HG03521 (cell line): ENCODE measurements at regions not wholly inside any gene's neighbourhood (a gene's known extent, or its start where the extent isn't known, plus 50 kb on each side); places are given as distances from the start of the nearest gene placed in this dataset.
"Not testable (repeated sequence)": the region's sequence is repeated elsewhere in the genome, so short reads cannot be mapped to it uniquely, and the experiment has no call there.

Experiments
- ATAC-seq: cut with Tn5 transposase; IDR thresholded peaks from one replicate; pipeline ENCODE4 v1.9.1; 2021; ENCODE audit warnings: mild to moderate bottlenecking, moderate library complexity; ENCODE audit not compliant: unreplicated experiment

DNA sequence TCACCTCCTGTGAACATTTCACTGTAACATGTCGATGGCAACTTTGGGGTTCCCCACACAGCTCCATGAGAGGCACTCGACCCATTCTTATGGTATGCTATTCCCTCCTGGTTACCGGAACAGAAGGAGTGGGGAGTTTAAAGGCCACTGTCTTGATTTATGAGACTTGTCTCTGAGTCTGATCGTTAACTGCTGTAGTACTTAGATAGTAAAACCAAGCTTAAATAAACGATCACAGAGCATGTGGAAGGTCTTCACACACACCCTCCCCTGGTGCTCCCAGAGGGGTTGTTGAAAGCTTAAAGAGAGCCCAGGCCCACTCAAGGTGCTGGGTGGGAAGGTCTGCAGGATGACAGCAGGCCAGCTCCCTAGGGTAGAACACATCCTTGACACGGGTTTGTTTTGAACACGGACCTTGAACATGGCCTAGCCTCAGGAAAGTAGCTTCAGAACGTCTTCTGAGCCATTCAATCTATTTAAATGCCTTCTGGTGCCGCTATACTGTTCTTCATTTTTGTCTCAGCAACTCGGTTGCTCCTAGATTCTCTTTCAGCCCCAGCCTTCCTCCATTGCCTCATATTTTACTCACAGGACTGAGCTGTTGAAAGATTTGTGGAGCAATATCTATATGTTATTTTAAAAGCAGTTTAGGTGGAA is 335.3 kb downstream of the FGFR2 start:
- no peak for ATAC-seq

DNA sequence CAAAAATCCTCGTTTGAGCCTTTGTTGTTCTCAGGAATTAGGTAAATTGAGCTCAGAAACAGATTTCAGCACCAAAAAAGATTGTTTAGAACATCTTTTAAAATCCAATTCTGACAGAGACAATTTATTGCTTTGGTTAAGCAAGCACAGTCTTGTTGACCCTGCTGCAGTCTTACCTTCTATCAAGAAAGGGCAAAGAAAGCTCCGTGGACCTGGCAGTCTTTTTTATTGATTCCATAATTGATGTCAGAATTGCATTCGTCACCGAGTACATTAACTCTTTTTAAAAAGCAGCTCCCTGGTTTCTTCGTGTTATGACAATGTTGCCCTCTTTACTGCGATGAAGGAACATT is 334.8 kb downstream of the FGFR2 start:
- ATAC-seq, result no peak

DNA sequence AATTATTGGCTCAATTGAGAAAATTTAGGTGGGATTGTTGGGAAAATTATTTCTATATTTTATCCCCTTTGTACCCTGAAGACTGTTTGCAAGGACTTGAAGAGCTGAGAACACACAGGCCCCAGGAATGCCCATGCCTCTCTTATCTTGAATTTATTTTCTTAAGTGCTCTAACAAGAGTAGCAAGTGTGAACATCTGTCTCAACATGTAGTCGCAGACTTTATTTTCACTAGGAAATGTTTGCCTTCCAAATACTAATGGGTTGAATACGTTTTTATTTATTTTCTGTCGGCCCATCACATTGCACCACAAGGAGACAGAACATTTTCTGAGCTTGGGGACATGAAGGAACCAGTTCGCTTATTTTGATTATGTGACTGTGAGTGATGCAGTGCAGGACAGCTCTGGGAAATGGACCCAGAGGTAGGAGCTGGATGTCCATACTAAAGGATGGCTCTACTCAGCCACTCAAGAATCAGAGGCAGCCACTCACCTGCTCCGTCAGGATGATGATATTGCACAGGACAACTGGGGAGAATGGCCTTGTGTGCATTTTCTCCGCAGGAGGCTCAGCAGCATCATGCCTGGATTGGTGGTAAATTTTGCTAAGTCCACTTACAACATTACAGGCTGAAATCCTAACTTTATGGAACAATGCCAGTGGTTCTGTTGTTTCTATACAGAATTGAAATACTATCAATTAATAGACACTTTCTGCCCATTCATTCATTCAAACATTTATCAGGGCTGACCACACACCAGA is 332.7 kb downstream of the FGFR2 start:
- ATAC-seq, result no peak

DNA sequence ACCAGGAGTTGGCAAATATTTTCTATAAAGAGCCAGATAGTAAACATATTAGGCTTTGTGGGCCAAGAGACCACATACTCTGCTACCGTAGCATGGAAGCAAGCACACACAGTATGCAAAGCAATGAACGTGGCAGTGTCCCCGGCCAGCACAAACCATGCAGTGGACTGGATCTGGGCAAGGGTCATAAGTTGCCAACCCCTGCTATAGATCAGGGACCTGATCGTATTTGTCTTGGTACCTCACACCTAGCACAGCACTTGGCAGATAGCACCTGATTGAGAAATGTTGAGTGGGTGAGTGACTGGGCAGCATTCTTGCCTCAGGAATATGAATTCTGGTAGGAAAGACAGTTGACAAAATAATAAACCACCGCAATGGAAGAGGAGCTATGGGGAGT is 331.9 kb downstream of the FGFR2 start:
- no peak for ATAC-seq

DNA sequence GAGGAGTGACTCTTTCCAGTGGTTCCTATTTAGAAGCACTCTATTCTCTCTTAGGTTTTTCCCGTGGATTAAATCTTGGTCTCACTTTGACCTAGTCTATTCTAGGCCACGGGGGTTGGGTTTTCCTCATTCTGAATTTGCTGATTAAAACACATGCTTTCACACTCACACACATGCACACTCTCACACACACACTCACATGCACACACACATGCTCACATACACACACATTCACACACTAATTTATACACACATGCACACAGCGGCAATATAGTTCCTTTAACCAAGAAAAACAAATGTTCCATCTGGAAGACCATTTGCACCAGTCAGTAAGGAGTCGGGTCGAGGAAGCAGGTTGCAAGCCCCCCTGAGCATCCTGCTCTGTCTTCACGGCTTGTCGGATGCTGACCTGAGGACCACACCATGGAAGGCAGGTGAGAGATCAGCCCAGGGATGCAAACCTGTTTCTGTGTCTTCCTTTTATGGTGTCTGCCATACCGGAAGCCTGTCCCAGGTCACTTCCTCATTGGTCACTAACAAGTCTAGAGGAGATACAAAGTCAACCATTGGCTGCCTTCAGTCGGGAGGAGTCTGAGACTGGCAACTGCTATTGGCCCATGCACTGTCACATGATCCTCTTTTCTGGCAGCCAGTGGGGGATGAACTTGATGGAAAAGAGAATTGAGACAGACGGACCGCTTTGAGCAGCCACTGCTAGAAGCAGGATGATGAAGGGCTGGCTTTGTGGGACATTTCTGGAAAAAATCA is 330.8 kb downstream of the FGFR2 start:
- ATAC-seq, result no peak

DNA sequence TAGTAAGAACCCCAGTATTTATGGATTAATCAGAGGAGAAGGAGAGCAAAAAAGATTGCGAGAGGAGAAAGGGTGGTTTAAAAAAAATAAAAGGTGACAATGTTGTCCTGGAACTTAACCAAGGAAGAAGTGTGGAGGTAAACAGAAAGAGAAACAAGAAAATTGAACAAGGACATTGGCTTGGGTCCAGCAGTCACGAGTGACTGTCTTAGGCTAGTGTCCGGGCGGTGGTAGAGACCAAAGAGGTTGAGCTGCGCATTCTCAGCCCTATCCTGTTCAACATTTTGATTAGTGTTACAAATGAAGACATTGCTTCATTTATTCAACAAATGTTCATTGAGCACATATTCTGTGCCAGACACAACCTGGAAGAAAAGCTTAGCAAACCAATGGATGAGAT is 329.9 kb downstream of the FGFR2 start:
- no peak for ATAC-seq

DNA sequence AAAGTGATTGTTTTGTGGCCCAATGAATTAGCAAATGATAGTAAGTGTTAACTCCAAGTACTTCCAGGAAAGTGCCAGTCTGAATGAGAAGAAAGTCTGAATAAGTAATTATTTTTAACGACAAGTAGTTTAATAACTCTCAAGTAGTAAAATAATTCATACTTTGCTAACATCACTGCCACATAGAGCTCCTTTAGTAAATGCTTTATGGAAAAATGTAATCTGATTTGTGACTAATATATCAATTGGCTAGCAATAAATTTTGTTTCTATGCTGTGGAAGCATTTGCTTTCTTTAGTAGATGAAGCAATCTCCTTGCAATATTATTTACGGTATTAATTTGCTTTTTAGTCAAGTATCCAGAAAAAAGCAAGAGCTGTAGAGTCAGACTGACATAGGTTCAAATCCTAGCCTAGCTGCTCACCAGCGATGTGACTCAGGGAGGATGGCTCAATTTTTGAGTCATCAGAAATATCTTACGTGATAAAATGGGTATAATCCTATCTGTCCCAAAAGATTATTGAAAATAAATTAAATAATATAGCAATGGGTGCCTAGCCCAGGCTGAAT is 329.3 kb downstream of the FGFR2 start:
- no peak for ATAC-seq

DNA sequence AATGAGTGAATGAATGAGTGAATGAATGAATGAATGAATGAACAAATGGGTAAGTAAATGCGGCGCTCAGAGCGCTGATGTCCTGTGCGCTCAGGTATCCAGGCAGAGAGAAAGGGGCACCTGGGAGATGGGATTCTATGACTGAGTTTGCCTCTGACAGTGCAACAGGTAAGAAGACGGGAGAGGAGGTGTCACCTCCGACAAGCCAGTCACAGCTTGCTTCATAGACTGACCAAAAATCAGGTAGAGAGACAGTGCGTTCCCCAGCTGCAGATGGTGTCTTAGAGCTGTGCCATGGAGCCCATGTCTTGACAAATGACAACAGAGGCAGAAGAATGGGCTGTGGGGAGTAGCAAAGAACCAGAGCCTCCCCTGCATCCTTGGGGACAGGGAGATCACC is 327.3 kb downstream of the FGFR2 start:
- no peak for ATAC-seq

DNA sequence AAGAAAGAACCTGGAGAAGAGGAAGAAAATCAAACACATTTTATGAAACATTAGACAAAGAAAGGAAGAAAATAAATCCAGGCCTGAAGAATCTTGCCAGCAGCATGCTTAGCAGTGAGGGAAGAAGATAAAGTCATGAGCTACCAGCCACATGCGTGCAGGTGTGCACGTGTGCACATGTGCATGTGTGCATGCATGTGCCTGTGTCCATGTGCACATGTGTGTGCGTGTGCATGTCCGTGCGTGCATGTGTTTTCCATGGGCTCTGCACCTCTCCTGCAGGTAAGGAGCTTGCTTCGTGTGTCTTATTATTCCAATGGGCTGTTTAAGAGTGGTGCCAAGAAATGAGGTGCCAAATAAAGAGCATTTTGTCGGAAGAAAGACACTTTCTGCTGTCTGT is 322.2 kb downstream of the FGFR2 start:
- no peak for ATAC-seq

DNA sequence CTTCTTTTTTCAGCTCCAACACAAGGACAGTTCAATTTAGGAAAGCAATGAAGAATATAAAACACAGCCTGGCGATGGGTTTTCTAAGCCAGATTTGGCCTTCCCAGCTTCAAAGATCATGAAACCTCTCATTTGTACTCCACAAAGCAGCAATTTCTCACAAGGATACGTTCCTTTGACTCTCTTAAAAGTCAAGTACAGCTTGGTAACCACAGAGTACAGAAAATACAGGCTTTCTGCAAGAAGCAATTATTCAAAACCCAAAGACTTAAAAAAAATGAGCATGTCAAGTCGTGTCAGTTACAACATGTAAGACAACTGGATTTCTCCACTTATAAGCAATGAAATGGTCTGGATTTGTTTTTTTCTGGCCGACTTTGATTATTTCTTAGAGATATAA is 321.4 kb downstream of the FGFR2 start:
- ATAC-seq, result no peak

DNA sequence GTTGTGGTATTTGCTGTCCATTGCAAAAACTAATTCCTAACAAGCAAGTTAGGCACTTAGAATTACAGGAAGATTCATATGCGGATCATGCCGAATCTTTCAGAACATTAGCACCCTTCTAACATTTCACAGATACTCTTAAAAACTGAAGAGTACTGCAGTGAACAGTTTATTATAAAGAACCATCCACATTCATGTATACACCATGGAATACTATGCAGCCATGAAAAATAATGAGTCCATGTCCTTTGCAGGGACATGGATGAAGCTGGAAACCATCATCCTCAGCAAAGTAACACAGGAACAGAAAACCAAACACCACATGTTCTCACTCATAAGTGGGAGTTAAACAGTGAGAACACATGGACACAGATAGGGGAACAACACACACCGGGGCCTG is 319.9 kb downstream of the FGFR2 start:
- ATAC-seq, result not testable (repeated sequence)

DNA sequence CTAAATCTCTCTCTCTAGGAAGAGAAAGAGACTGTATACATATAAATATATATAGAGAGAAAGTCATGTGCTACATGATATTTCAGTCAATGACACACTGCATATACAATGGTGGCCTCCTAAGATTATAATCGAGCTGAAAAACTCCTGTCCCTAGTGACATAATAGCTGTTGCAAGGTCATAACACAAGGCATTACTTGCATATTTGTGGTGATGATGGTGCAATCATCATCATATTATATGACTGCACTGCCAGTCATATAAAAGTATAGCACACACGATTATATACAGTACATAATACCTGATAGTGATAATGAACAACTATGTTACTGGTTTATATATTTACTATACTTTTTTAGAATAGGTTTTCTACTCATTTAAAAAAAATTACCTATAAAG is 316.7 kb downstream of the FGFR2 start:
- ATAC-seq, result no peak

DNA sequence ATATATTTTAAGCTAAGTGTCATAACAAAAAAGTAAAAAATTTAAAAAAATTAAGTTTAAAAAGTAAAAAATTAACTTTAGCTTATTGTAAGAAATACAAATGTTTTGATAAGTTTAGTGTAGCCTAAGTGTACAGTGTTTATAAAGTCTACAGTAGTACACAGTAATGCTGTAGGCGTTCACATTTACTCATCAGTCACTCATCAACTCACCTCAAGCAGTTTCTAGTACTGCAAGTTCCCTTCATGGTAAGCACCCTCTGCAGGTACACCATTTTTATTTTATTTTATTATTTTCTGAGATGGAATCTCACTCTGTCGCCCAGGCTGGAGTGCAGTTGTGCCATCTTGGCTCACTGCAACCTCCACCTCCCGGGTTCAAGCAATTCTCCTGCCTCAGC is 316.0 kb downstream of the FGFR2 start:
- ATAC-seq, result no peak

DNA sequence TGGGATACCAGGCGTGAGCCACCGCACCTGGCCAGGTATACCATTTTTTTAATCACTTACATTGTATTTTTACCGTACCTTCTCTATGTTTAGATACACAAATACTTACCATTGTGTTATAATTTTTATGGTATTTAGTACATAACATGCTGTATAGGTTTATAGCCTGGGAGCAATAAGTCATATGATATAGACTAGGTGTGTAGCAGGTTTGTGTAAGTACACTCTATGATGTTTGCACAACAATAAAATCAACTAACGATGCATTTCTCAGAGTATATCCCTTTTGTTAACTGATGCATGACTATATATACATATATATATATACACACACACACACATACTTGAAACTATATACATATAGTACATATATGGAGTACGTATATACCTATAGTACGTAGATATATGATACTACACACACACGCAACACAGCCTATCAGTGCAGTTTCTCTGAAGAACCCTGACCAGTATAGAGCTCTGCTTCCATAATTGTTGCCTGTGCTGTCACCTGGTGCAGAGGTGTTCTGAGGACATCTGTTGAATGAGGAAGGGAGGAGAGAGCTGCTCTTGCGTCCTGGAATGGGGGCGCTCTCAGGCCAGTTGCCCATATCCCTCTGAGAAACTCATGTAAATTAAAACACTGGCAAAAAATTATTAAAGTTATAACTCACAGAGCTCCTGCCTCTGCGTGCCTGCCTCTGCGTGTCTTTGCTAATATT is 315.3 kb downstream of the FGFR2 start:
- no peak for ATAC-seq

DNA sequence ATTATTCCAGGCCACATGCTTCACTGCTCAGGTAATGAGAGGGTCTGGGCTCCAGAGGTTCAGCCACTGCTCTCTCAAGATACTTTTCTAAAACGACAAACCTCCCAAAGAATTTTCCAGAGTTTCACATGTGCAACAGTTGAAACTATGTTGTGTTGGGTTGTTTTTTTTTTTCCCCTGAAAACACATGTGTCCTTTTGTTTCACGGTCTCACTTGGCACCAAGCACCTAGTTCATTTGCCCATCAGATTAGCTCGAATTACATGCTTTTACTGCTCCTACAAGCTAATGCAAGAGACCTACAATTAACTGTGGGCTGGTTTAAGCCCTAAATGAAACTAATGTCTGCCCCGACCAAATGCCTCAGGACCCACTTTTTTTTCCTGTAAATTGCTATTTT is 313.3 kb downstream of the FGFR2 start:
- ATAC-seq, result no peak

DNA sequence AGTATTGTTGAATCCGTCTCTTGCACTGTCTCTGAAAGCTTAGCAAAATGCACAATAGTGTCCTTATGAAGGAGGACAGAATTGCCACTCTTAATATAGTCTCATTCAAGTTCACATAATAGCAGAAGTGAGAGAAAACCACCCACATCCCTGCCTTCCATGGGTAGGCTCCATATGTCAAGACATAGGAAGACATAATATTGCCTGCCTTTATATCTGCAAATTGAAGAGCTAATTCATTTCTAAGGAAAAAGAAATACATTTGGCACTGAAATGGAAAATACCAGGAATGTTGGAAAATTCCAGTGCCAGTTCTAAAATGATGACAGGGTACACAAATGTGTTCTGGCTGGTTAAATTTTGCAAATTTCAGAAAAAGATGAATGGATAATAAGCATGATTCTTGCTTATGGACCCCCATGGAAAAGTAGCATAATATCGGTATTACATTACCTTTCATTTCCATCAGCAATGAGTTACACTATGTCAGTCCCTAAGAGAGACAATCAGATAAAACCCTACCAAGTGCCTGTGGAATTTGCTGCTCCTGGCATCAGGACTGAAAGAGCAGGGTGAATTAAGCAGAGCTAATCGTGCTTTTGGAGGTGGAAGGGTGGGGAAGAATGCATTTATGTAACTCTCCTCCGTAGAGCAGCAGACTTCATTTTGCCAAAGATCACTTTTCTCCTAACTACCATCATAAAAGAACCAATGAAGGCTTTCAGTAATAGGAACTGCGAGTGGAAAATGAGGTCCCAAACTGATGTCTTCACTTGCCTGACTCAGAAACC is 312.6 kb downstream of the FGFR2 start:
- ATAC-seq, result no peak

DNA sequence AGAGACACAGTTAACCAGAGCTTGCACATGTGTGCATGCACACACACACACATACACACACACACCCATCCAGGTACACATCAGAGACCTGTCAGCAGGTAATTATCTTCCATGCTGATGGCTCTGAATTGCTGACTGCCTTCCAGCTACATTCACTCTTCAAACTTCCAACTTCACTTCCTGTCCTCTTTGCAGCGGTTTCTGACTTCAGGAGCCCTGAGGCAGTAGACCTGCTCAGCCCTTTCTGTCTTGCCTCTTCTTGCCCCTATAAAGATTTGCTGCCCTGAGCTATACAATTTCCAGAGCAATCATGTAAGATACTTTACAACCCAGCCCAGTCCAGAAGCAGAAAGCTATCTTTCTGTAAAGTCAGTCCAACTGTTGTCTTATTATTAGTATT is 310.2 kb downstream of the FGFR2 start:
- ATAC-seq, result no peak

DNA sequence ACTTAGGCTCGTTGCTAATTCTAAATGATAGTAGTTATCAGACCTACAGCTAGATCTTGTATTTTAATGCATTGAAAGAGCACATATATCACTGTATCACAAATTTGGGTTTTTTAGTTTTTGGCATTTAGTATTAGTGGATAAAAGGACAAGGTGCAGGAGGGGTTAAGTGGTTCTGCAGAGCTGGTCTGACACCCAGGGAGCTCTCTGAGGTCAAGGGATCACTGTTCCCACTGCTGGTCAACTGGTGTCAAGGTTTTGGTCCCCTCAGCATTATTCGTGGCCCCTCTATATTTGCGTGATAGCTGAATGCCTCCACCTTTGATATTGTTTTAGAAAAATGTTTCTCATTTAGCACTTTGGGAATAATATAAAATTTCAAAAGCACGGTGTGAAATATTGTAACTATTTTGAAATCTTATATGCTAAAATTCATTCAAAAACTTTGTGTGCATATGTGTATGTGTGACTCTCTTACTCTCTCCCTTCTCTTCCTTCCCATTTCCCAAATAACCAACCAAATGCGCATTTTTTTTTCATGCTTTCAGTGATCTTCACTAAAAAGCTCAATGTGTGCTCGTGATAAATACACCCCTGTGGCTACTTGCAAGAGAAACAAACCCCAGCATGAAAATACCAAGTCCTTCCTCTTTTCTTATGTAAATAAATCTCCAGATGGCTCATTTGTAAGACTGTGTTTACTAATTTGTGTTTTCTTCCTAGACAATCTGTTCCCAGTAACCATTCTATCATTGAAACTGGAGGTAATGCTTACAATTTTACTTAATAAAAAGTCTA is 309.2 kb downstream of the FGFR2 start:
- ATAC-seq, result no peak

DNA sequence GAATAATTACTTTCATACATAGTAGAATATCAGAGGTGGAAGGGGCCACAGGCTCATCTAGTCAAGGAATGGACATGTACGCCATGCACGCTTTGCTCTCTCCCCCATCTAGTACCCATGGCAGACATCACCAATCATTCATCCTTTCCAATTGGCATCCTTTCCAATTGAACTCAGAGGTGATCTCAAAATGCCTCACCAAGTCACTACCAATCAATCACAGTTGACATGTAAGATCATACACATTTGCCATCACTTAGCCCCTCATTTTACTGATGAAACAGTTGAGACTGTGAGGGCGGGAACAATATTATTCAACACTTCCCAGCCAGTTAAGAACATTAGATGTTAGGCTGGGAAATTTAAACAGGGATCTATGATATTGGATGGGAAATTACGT is 308.4 kb downstream of the FGFR2 start:
- ATAC-seq, result no peak

DNA sequence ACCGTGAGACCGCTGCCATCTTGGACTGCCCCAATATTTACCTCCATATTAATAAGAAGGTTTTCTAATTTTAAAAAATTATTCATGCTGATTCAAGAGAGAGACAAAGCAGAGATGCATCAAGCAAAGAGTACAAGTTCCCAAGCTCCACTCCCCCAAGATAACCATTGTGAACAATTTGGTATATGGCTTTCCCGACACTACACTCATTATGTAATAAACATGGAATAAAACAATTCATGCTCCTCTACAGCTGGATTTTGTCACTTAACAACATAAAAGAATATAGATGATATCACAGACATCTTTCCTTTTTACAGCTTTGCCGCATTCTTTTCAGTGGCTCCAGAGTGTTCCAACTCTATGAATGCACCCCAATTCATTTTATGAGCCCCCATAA is 307.6 kb downstream of the FGFR2 start:
- no peak for ATAC-seq
